A549 (cell line): ENCODE measurements at regions not wholly inside any gene's neighbourhood (a gene's known extent, or its start where the extent isn't known, plus 50 kb on each side); places are given as distances from the start of the nearest gene placed in this dataset.

Experiments used
- ATAC-seq, 2 experiments: fragments of 200-7000 bp in 1 of 2; fragments of >200 bp in 1 of 2; cut with Nextera tagmentation in 1 of 2; cut with Tn5 transposase in 1 of 2; 3 replicates each; pipeline versions ENCODE4 v1.8.0 to v1.9.1; 2018 to 2020; ENCODE audit warnings: mild to moderate bottlenecking in 1 of 2, moderate library complexity in 1 of 2
- CTCF ChIA-PET: fragments of 300-600 bp; sonication (Branson Sonifier 250); formaldehyde crosslinking; extraction: SDS; loops from one replicate; lab custom pipeline; 2021; ENCODE audit warnings: antibody characterized with exemption, inconsistent platforms; lab: Yijun Ruan, JAX
- POLR2A ChIA-PET: fragments of 350-600 bp; formaldehyde crosslinking; extraction: SDS; loops from one replicate; lab custom pipeline; 2021; ENCODE audit warnings: antibody characterized with exemption, inconsistent platforms; lab: Yijun Ruan, JAX
- DNase-seq, 2 experiments: peaks; one replicate each; pipeline versions ENCODE4 v3.0.0 to v3.0.0-alpha.2; 2011 to 2016; ENCODE audit warnings: low read depth in 1 of 2, low spot score in 1 of 2
- FAIRE-seq: peaks from 2 replicates; lab custom pipeline; 2011; peaks lifted over from hg19 to GRCh38; lab: Jason Lieb, UNC
- H3K27ac ChIP-seq, 2 experiments: fragments of >200 bp; sonication (Bioruptor Twin); formaldehyde crosslinking; 3 replicates each; pipeline ENCODE4 v1.5.1; 2016 to 2017
- H3K4me1 ChIP-seq: fragments of >200 bp; sonication (Bioruptor Twin); formaldehyde crosslinking; 3 replicates; pipeline ENCODE4 v1.6.1; 2016
- H3K4me2 ChIP-seq: fragments of >200 bp; sonication (Bioruptor Twin); formaldehyde crosslinking; 3 replicates; pipeline ENCODE4 v1.6.1; 2016
- H3K4me3 ChIP-seq: fragments of >200 bp; sonication (Bioruptor Twin); formaldehyde crosslinking; 3 replicates; pipeline ENCODE4 v1.5.1; 2016
- H3K9me3 ChIP-seq: fragments of >200 bp; sonication (Bioruptor Twin); formaldehyde crosslinking; 3 replicates; pipeline ENCODE4 v1.6.1; 2016
- BHLHE40 ChIP-seq: IDR thresholded peaks from 2 replicates; pipeline ENCODE4 v1.6.1; 2012; ENCODE audit warnings: low read depth, low read length, inconsistent platforms
- CEBPB ChIP-seq, 2 experiments: fragments of >200 bp in 1 of 2; sonication (Bioruptor Twin) in 1 of 2; formaldehyde crosslinking in 1 of 2; IDR thresholded peaks; 2 replicates each; pipeline ENCODE4 v1.6.1; 2012 to 2016
- EHF ChIP-seq: fragments of 250-450 bp; sonication (Bioruptor Pico); IDR thresholded peaks from 2 replicates; pipeline ENCODE4 v1.5.0; 2020; ENCODE audit warnings: mild to moderate bottlenecking
- EP300 ChIP-seq, 2 experiments: fragments of >200 bp; sonication (Bioruptor Twin); formaldehyde crosslinking; IDR thresholded peaks; 2 replicates in 1 of 2; 3 replicates in 1 of 2; pipeline ENCODE4 v1.6.1; 2016 to 2017
- FOSL2 ChIP-seq, 2 experiments: fragments of 450-650 bp in 1 of 2; fragments of >200 bp in 1 of 2; sonication (Bioruptor Twin) in 1 of 2; formaldehyde crosslinking; IDR thresholded peaks; 2 replicates each; pipeline versions ENCODE4 v1.5.0 to v1.6.1; 2016 to 2020; ENCODE audit warnings: mild to moderate bottlenecking in 1 of 2, moderate library complexity in 1 of 2
- FOXS1 ChIP-seq: fragments of 250-450 bp; sonication (Bioruptor Pico); IDR thresholded peaks from 2 replicates; pipeline ENCODE4 v1.5.0; 2020; ENCODE audit warnings: mild to moderate bottlenecking, moderate library complexity
- HDAC2 ChIP-seq: fragments of 200-600 bp; sonication (generic); IDR thresholded peaks from 2 replicates; pipeline ENCODE4 v1.6.1; 2016
- HEYL ChIP-seq: fragments of 250-450 bp; sonication (Bioruptor Pico); IDR thresholded peaks from 2 replicates; pipeline ENCODE4 v1.8.0; 2021; ENCODE audit warnings: mild to moderate bottlenecking, moderate library complexity
- KDM1A ChIP-seq: fragments of 200-600 bp; sonication (generic); IDR thresholded peaks from 2 replicates; pipeline ENCODE4 v1.6.1; 2016; ENCODE audit warnings: low read depth, mild to moderate bottlenecking
- MAFK ChIP-seq: fragments of 450-650 bp; IDR thresholded peaks from 2 replicates; pipeline ENCODE4 v1.6.1; 2014; ENCODE audit not compliant: partially characterized antibody
- NFE2L2 ChIP-seq: fragments of 150-350 bp; conservative IDR thresholded peaks from 2 replicates; pipeline ENCODE4 v1.6.1; 2014; ENCODE audit warnings: low read length
- NPAS2 ChIP-seq: fragments of 250-450 bp; sonication (Bioruptor Pico); IDR thresholded peaks from 2 replicates; pipeline ENCODE4 v1.8.0; 2022; ENCODE audit warnings: mild to moderate bottlenecking, moderate library complexity, borderline replicate concordance
- NR3C1 ChIP-seq: fragments of >200 bp; sonication (Bioruptor Twin); formaldehyde crosslinking; IDR thresholded peaks from 3 replicates; pipeline ENCODE4 v1.6.1; 2017
- RAD21 ChIP-seq, 2 experiments: fragments of >200 bp in 1 of 2; sonication (Bioruptor Twin) in 1 of 2; formaldehyde crosslinking in 1 of 2; IDR thresholded peaks in 1 of 2; conservative IDR thresholded peaks in 1 of 2; 2 replicates in 1 of 2; 3 replicates in 1 of 2; pipeline ENCODE4 v1.6.1; 2012 to 2018; ENCODE audit warnings: inconsistent platforms in 1 of 2
- RCOR1 ChIP-seq: fragments of 150-350 bp; IDR thresholded peaks from 2 replicates; pipeline ENCODE4 v1.6.1; 2014; ENCODE audit warnings: antibody characterized with exemption, low read length, low read depth
- SREBF2 ChIP-seq: fragments of 450-650 bp; IDR thresholded peaks from 2 replicates; pipeline ENCODE4 v1.6.1; 2014; ENCODE audit warnings: mild to moderate bottlenecking, moderate library complexity
- TFCP2L1 ChIP-seq: fragments of 250-450 bp; sonication (Bioruptor Pico); IDR thresholded peaks from 2 replicates; pipeline ENCODE4 v1.5.0; 2021; ENCODE audit warnings: mild to moderate bottlenecking
- ZC3H11A ChIP-seq: fragments of 450-650 bp; IDR thresholded peaks from 2 replicates; pipeline ENCODE4 v1.6.1; 2014; ENCODE audit warnings: antibody characterized with exemption, mild to moderate bottlenecking
- ZSCAN20 ChIP-seq: fragments of 250-450 bp; sonication (Bioruptor Pico); IDR thresholded peaks from 2 replicates; pipeline ENCODE4 v1.8.0; 2022; ENCODE audit warnings: mild to moderate bottlenecking, moderate library complexity
- WGBS: methylation state at CpG from one replicate; pipeline ENCODE4 v1.1.6; 2017; ENCODE audit errors: missing lambda C conversion rate; 5-methylcytosine and 5-hydroxymethylcytosine counted together
- TF ChIP-seq, protein P1 (sequence below): fragments of >200 bp; sonication (Bioruptor Twin); formaldehyde crosslinking; IDR thresholded peaks from 3 replicates; pipeline ENCODE4 v1.6.1; 2016
- TF ChIP-seq, protein P2 (sequence below): fragments of 250-450 bp; sonication (Bioruptor Pico); IDR thresholded peaks from 2 replicates; pipeline ENCODE4 v1.5.0; 2021; ENCODE audit warnings: mild to moderate bottlenecking, moderate library complexity, borderline replicate concordance
- TF ChIP-seq, protein P3 (sequence below): fragments of >200 bp; sonication (Bioruptor Twin); formaldehyde crosslinking; IDR thresholded peaks from 2 replicates; pipeline ENCODE4 v1.6.1; 2016

DNA sequence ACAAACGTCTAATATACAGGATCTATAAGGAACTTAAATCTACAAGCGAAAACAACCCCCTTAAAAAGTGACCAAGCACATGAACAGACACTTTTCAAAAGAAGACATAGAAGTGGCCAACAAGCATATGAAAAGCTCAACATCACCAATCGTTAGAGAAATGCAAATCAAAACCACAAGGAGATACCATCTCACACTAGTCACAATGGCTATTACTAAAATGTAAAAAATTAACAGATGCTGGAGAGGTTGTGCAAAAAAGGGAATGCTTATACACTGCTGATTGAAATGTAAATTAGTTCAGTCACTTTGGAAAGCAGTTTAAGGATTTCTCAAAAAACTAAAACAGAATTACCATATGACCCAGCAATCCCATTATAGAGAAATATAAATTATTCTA is 1148.5 kb upstream of the FAM98A start:
- FAIRE-seq: no peak
- CTCF ChIA-PET: interaction anchor here (1.3 kb wide), 1 partner anchor 28 kb away, joined by 3 read pairs; no protein-coding TSS in a partner anchor

DNA sequence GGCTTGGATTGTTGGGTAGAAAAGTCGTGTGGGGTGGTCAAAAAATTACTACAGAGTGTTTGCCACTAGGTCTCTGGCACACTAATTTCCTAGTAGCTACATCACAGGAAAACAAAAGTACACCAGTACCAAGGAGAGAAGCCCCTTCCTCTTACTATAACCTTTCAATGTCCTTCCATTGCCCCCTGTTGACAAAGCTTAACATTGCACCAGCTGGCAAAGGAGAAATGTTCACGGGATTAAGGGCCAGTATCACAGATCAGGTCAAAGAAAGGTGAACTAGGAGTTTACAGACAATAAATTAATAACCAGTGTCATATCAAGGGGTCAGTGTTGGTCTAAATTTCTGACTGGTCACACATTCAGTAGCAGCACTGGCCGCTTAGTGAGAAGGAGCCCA is 1139.6 kb upstream of the FAM98A start:
- Histone ChIP-seq H3K9me3 (no peaks in the 10 kb centered on the region), H3K27ac (no peak overlapping the region), H3K4me2 (no peak overlapping the region), H3K4me1 (no peaks in the 10 kb centered on the region), H3K4me3 (no peak overlapping the region)
- POLR2A ChIA-PET: no interaction called here
- WGBS: 6% methylated on average over 3 of the region's 3 CpGs
- ATAC-seq (no peak), FAIRE-seq (no peak), DNase-seq (no peak)
- CTCF ChIA-PET: no interaction called here
- no peak for TF ChIP-seq FOXS1 (CRISPR knock-in tag)
- no peak for TF ChIP-seq HDAC2
- no peak for TF ChIP-seq HEYL
- TF ChIP-seq EHF (CRISPR knock-in tag): no peak
- no peak for TF ChIP-seq TFCP2L1
- TF ChIP-seq KDM1A: no peak
- TF ChIP-seq FOSL2 (IDR thresholded peaks at IDR 0.05): no peak
- no peak for TF ChIP-seq FOSL2 (CRISPR knock-in tag; IDR thresholded peaks at IDR 0.05)
- TF ChIP-seq ZC3H11A: no peak
- no peak for TF ChIP-seq EP300 (IDR thresholded peaks at IDR 0.05)
- TF ChIP-seq CEBPB (IDR thresholded peaks at IDR 0.05): no peak
- no peak for TF ChIP-seq NR3C1
- TF ChIP-seq, protein P1, sequence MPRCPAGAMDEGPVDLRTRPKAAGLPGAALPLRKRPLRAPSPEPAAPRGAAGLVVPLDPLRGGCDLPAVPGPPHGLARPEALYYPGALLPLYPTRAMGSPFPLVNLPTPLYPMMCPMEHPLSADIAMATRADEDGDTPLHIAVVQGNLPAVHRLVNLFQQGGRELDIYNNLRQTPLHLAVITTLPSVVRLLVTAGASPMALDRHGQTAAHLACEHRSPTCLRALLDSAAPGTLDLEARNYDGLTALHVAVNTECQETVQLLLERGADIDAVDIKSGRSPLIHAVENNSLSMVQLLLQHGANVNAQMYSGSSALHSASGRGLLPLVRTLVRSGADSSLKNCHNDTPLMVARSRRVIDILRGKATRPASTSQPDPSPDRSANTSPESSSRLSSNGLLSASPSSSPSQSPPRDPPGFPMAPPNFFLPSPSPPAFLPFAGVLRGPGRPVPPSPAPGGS: no peak
- TF ChIP-seq RAD21 (conservative IDR thresholded peaks at IDR 0.05 in 1 of 2, IDR thresholded peaks at IDR 0.05 in 1 of 2): no peak
- no peak for TF ChIP-seq BHLHE40
- no peak for TF ChIP-seq NPAS2
- no peak for TF ChIP-seq MAFK
- TF ChIP-seq, protein P2, sequence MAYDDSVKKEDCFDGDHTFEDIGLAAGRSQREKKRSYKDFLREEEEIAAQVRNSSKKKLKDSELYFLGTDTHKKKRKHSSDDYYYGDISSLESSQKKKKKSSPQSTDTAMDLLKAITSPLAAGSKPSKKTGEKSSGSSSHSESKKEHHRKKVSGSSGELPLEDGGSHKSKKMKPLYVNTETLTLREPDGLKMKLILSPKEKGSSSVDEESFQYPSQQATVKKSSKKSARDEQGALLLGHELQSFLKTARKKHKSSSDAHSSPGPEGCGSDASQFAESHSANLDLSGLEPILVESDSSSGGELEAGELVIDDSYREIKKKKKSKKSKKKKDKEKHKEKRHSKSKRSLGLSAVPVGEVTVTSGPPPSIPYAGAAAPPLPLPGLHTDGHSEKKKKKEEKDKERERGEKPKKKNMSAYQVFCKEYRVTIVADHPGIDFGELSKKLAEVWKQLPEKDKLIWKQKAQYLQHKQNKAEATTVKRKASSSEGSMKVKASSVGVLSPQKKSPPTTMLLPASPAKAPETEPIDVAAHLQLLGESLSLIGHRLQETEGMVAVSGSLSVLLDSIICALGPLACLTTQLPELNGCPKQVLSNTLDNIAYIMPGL (CRISPR knock-in tag): no peak

More for the DNA sequence above, 1148.5 kb upstream of the FAM98A start:
- H3K4me1 ChIP-seq: no peaks in the 10 kb centered on the region
- no peak overlapping the region for H3K4me3 ChIP-seq
- TF ChIP-seq SREBF2: no peak
- no peak for TF ChIP-seq NFE2L2
- no peak for TF ChIP-seq KDM1A
- no peak for TF ChIP-seq RCOR1
- TF ChIP-seq, protein P3, sequence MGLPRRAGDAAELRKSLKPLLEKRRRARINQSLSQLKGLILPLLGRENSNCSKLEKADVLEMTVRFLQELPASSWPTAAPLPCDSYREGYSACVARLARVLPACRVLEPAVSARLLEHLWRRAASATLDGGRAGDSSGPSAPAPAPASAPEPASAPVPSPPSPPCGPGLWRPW: no peak
- TF ChIP-seq, protein P2 (CRISPR knock-in tag): no peak
- TF ChIP-seq ZSCAN20 (CRISPR knock-in tag): no peak
- no peak for TF ChIP-seq CEBPB (IDR thresholded peaks at IDR 0.05)
- no peak overlapping the region for H3K27ac ChIP-seq
- no peak overlapping the region for H3K4me2 ChIP-seq
- DNase-seq: no peak
- 14% methylated on average over 3 of the region's 3 CpGs for WGBS
- POLR2A ChIA-PET: no interaction called here
- H3K9me3 ChIP-seq: peaks cover 3% of the 10 kb centered on the region; the same call in 1 of the 3 replicates
- no peak for ATAC-seq
